ENCODE measurements at regions not wholly inside any gene's neighbourhood (a gene's known extent, or its start where the extent isn't known, plus 50 kb on each side); places are given as distances from the start of the nearest gene placed in this dataset.

DNA sequence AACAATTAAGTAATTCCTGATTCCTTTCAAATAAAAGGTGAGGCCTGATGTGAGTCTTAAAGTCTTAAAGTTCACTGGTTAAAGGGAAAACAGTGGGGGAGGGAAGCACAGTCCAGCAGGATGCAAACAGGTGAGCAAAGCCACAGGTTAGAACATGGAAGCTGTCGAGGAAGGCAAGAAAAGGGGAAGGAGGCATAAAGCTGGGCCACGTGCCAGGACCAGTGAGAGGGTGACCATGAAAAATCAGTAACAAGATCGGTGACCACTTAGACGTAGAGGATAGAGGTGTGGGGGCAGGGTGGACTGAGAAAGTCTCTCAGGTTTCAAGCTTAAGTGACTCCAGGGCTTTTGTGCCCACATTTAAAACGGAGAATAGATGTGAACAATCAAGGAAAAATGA, 231.3 kb downstream of the SETD4 start:
- H3K27ac Mint-ChIP-seq (ENCODE audit: unreplicated experiment) = no peak overlapping the region
- peaks cover 2% of the 10 kb centered on the region for H3K9me3 Mint-ChIP-seq
- peaks cover 12% of the 10 kb centered on the region for H3K27me3 Mint-ChIP-seq (ENCODE audit: low read depth)
- H3K4me1 Mint-ChIP-seq = no peaks in the 10 kb centered on the region
- TF ChIP-seq, protein P1, sequence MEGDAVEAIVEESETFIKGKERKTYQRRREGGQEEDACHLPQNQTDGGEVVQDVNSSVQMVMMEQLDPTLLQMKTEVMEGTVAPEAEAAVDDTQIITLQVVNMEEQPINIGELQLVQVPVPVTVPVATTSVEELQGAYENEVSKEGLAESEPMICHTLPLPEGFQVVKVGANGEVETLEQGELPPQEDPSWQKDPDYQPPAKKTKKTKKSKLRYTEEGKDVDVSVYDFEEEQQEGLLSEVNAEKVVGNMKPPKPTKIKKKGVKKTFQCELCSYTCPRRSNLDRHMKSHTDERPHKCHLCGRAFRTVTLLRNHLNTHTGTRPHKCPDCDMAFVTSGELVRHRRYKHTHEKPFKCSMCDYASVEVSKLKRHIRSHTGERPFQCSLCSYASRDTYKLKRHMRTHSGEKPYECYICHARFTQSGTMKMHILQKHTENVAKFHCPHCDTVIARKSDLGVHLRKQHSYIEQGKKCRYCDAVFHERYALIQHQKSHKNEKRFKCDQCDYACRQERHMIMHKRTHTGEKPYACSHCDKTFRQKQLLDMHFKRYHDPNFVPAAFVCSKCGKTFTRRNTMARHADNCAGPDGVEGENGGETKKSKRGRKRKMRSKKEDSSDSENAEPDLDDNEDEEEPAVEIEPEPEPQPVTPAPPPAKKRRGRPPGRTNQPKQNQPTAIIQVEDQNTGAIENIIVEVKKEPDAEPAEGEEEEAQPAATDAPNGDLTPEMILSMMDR (conservative IDR thresholded peaks at IDR 0.05) = no peak
- no peaks in the 10 kb centered on the region for H3K36me3 Mint-ChIP-seq (ENCODE audit: low read depth)
- H3K4me3 Mint-ChIP-seq = no peak overlapping the region
- no peak for DNase-seq (ENCODE audit: low read depth, low spot score)

- DNase-seq (ENCODE audit: low read depth, low spot score) = no peak
Observed at GRCh38 chr21:35828161-35828560, 232.2 kb downstream of the SETD4 start.

GRCh38 chr21:35827004-35827403, 233.3 kb downstream of the SETD4 start:
- TF ChIP-seq, protein P1 (conservative IDR thresholded peaks at IDR 0.05) = no peak
- H3K27ac Mint-ChIP-seq (ENCODE audit: unreplicated experiment) = no peak overlapping the region
- no peaks in the 10 kb centered on the region for H3K36me3 Mint-ChIP-seq (ENCODE audit: low read depth)
- no peaks in the 10 kb centered on the region for H3K4me1 Mint-ChIP-seq
- H3K27me3 Mint-ChIP-seq (ENCODE audit: low read depth) = peaks cover 6% of the 10 kb centered on the region
- no peak overlapping the region for H3K4me3 Mint-ChIP-seq
- DNase-seq (ENCODE audit: low read depth, low spot score) = no peak
- H3K9me3 Mint-ChIP-seq = peaks cover 5% of the 10 kb centered on the region

More at GRCh38 chr21:35828161-35828560, 232.2 kb downstream of the SETD4 start:
- Mint-ChIP-seq H3K36me3 (ENCODE audit: low read depth) (no peaks in the 10 kb centered on the region), H3K27me3 (ENCODE audit: low read depth) (peaks cover 10% of the 10 kb centered on the region), H3K4me3 (no peak overlapping the region), H3K27ac (ENCODE audit: unreplicated experiment) (no peak overlapping the region), H3K9me3 (peaks cover 5% of the 10 kb centered on the region), H3K4me1 (no peaks in the 10 kb centered on the region)
- TF ChIP-seq, protein P1 (conservative IDR thresholded peaks at IDR 0.05) = no peak

DNA sequence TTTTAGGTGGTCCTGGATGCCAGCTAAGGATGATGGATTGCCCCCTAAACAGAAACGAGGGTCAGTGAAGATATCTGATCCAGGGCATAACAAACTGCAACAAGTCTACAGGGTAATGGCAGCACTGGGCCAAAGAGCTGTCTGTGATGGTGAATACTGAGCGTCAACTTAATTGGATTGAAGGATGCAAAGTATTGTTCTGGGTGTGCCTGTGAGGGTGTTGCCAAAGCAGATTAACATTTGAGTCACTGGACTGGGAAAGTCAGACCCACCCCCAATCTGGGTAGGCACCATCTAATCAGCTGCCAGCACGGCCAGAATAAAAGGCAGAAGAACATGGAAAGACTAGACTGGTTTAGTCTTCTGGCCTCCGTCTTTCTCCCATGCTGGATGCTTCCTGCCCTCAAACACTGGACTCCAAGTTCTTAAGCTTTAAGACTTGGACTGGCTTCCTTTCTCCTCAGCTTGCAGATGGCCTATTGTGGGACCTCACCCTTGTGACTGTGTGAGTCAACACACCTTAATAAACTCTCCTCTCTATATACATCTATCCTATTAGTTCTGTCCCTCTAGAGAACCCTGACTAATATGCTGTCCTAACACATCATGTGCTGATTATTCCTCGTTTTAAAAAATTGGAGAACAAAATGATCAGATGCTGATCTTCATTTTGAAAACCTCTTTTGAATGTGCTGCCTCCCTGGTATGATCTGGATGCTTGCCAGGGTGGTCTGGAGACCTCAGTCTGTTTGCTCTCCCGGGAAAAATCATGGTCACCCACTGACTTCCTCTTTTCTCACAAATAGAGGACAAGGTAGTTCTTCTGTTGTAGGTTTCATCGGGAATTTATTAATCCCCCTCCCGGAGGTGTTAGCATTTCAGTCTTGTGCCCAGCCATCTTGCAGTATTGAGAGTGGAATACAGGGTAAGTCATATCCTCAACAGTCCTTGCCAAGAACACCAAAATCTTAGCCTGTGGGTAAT, 234.7 kb downstream of the SETD4 start:
- Mint-ChIP-seq H3K27ac (ENCODE audit: unreplicated experiment) (no peak overlapping the region), H3K9me3 (peaks cover 4% of the 10 kb centered on the region), H3K4me1 (no peaks in the 10 kb centered on the region), H3K4me3 (no peak overlapping the region), H3K36me3 (ENCODE audit: low read depth) (no peaks in the 10 kb centered on the region), H3K27me3 (ENCODE audit: low read depth) (peaks cover 3% of the 10 kb centered on the region)
- TF ChIP-seq, protein P1 (conservative IDR thresholded peaks at IDR 0.05) = no peak
- no peak for DNase-seq (ENCODE audit: low read depth, low spot score)

GRCh38 chr21:35824136-35824535, 236.2 kb downstream of the SETD4 start:
- H3K36me3 Mint-ChIP-seq (ENCODE audit: low read depth) = no peaks in the 10 kb centered on the region
- peaks cover 3% of the 10 kb centered on the region for H3K9me3 Mint-ChIP-seq
- H3K4me3 Mint-ChIP-seq = no peak overlapping the region
- H3K27ac Mint-ChIP-seq (ENCODE audit: unreplicated experiment) = no peak overlapping the region
- TF ChIP-seq, protein P1 (conservative IDR thresholded peaks at IDR 0.05) = no peak
- peaks cover 3% of the 10 kb centered on the region for H3K27me3 Mint-ChIP-seq (ENCODE audit: low read depth)
- no peaks in the 10 kb centered on the region for H3K4me1 Mint-ChIP-seq
- DNase-seq (ENCODE audit: low read depth, low spot score) = no peak
